ENCODE measurements at regions not wholly inside any gene's neighbourhood (a gene's known extent, or its start where the extent isn't known, plus 50 kb on each side); places are given as distances from the start of the nearest gene placed in this dataset.

GRCh38 chr13:90299238-90299637 lies 1048.2 kb upstream of the MIR17HG start:
- TF ChIP-seq POLR2A (IDR thresholded peaks at IDR 0.05), result no peak
- no peak for TF ChIP-seq CTCF (IDR thresholded peaks at IDR 0.05)

All from thyroid gland (tissue), 4 donors.